Mesenchymal stem cell (in vitro differentiated cells and primary cell): ENCODE measurements at regions not wholly inside any gene's neighbourhood (a gene's known extent, or its start where the extent isn't known, plus 50 kb on each side); places are given as distances from the start of the nearest gene placed in this dataset.

Source experiments
- DNase-seq: peaks from one replicate; pipeline ENCODE4 v3.0.0-alpha.2; 2013
- H2AFZ ChIP-seq: one replicate; pipeline ENCODE4 v1.6.1; 2013; ENCODE audit warnings: low read depth, mild to moderate bottlenecking, control low read depth, inconsistent platforms, low read length, moderate library complexity
- H2AK5ac ChIP-seq: 2 replicates; pipeline ENCODE4 v1.6.1; 2013; ENCODE audit warnings: low read length, moderate library complexity, mild to moderate bottlenecking, inconsistent platforms; ENCODE audit not compliant: severe bottlenecking
- H2BK120ac ChIP-seq: one replicate; pipeline ENCODE4 v1.6.1; 2013; ENCODE audit warnings: low read depth, mild to moderate bottlenecking, inconsistent platforms, low read length, moderate library complexity
- H2BK12ac ChIP-seq, 2 experiments: one replicate each; pipeline ENCODE4 v1.6.1; 2013; ENCODE audit warnings: inconsistent platforms in 2 of 2, low read length in 2 of 2, mild to moderate bottlenecking in 2 of 2, moderate library complexity in 2 of 2, control low read depth in 1 of 2
- H2BK15ac ChIP-seq: one replicate; pipeline ENCODE4 v1.6.1; 2013; ENCODE audit warnings: mild to moderate bottlenecking, low read depth, inconsistent platforms; ENCODE audit not compliant: poor library complexity, severe bottlenecking
- H2BK5ac ChIP-seq: 2 replicates; pipeline ENCODE4 v1.6.1; 2013; ENCODE audit warnings: low read depth, mild to moderate bottlenecking, low read length, control low read depth, inconsistent platforms; ENCODE audit not compliant: poor library complexity, severe bottlenecking
- H3K14ac ChIP-seq, 2 experiments: one replicate each; pipeline ENCODE4 v1.6.1; 2013; ENCODE audit warnings: inconsistent platforms in 2 of 2, low read length in 2 of 2, control low read depth in 1 of 2, mild to moderate bottlenecking in 1 of 2, moderate library complexity in 1 of 2
- H3K18ac ChIP-seq, 2 experiments: one replicate each; pipeline ENCODE4 v1.6.1; 2013; ENCODE audit warnings: inconsistent platforms in 2 of 2, low read length in 2 of 2, control low read depth in 1 of 2, low read depth in 1 of 2, mild to moderate bottlenecking in 1 of 2
- H3K23ac ChIP-seq, 2 experiments: one replicate each; pipeline ENCODE4 v1.6.1; 2013; ENCODE audit warnings: inconsistent platforms in 2 of 2, low read length in 2 of 2, mild to moderate bottlenecking in 2 of 2, moderate library complexity in 2 of 2, control low read depth in 1 of 2
- H3K27ac ChIP-seq: 2 replicates; pipeline ENCODE4 v1.5.1; 2013; ENCODE audit warnings: mild to moderate bottlenecking, moderate library complexity, low read length, control low read depth, inconsistent platforms; ENCODE audit not compliant: poor library complexity, severe bottlenecking
- H3K27me3 ChIP-seq, 2 experiments: 2 replicates each; pipeline versions ENCODE4 v1.6.1 to v1.7.0; 2013; ENCODE audit warnings: low read length in 2 of 2, mild to moderate bottlenecking in 2 of 2, moderate library complexity in 2 of 2, control low read depth in 1 of 2, inconsistent platforms in 1 of 2; ENCODE audit not compliant: control insufficient read depth in 1 of 2, insufficient read depth in 1 of 2
- H3K36me3 ChIP-seq, 2 experiments: 2 replicates each; pipeline versions ENCODE4 v1.6.1 to v1.7.0; 2013; ENCODE audit warnings: low read length in 2 of 2, control low read depth in 1 of 2, inconsistent platforms in 1 of 2, low read depth in 1 of 2, mild to moderate bottlenecking in 1 of 2; ENCODE audit not compliant: insufficient read depth in 2 of 2, control insufficient read depth in 1 of 2
- H3K4ac ChIP-seq, 2 experiments: one replicate each; pipeline ENCODE4 v1.6.1; 2013; ENCODE audit warnings: inconsistent platforms in 2 of 2, low read length in 2 of 2, mild to moderate bottlenecking in 2 of 2, moderate library complexity in 2 of 2, control low read depth in 1 of 2, low read depth in 1 of 2
- H3K4me1 ChIP-seq: 2 replicates; pipeline ENCODE4 v1.6.1; 2013; ENCODE audit warnings: low read depth, low read length, control low read depth; ENCODE audit not compliant: control insufficient read depth, insufficient read depth
- H3K4me2 ChIP-seq: 2 replicates; pipeline ENCODE4 v1.6.1; 2013; ENCODE audit warnings: low read length, mild to moderate bottlenecking, inconsistent platforms; ENCODE audit not compliant: poor library complexity, severe bottlenecking
- H3K4me3 ChIP-seq, 2 experiments: 2 replicates each; pipeline versions ENCODE4 v1.5.1 to v1.7.0; 2013; ENCODE audit warnings: low read length in 2 of 2, mild to moderate bottlenecking in 2 of 2, control low read depth in 1 of 2, low read depth in 1 of 2; ENCODE audit not compliant: insufficient read depth in 1 of 2
- H3K79me1 ChIP-seq: replicated peaks from 2 replicates; pipeline ENCODE4 v1.6.1; 2013; ENCODE audit warnings: mild to moderate bottlenecking, control low read depth, low read length, inconsistent platforms; ENCODE audit not compliant: poor library complexity, severe bottlenecking
- H3K9ac ChIP-seq: 2 replicates; pipeline ENCODE4 v1.7.0; 2013; ENCODE audit warnings: mild to moderate bottlenecking, low read length, moderate library complexity
- H3K9me3 ChIP-seq: 2 replicates; pipeline ENCODE4 v1.7.0; 2013; ENCODE audit warnings: mild to moderate bottlenecking, low read length; ENCODE audit not compliant: control insufficient read depth
- H4K8ac ChIP-seq: one replicate; pipeline ENCODE4 v1.6.1; 2013; ENCODE audit warnings: inconsistent platforms, mild to moderate bottlenecking, low read length, moderate library complexity
- H4K91ac ChIP-seq: one replicate; pipeline ENCODE4 v1.6.1; 2013; ENCODE audit warnings: mild to moderate bottlenecking, low read length, inconsistent platforms
- WGBS: methylation state at CpG from one replicate; pipeline ENCODE4 v1.1.7; 2013; ENCODE audit warnings: mixed read lengths; 5-methylcytosine and 5-hydroxymethylcytosine counted together

- H3K4me1 ChIP-seq = no peaks in the 10 kb centered on the region
- no peak overlapping the region for H2BK12ac ChIP-seq
- no peak overlapping the region for H4K91ac ChIP-seq
- no peak overlapping the region for H2BK15ac ChIP-seq
- H3K23ac ChIP-seq = no peak overlapping the region
- H2AK5ac ChIP-seq = no peak overlapping the region
- H3K9ac ChIP-seq = no peak overlapping the region
- no peak overlapping the region for H3K4me3 ChIP-seq
- WGBS = 89% methylated on average over 1 of the region's 1 CpG
- no peak for DNase-seq
- H3K36me3 ChIP-seq = no peaks in the 10 kb centered on the region
- no peak overlapping the region for H4K8ac ChIP-seq
- no peaks in the 10 kb centered on the region for H3K79me1 ChIP-seq
- no peak overlapping the region for H2AFZ ChIP-seq
- no peak overlapping the region for H3K18ac ChIP-seq
- H3K9me3 ChIP-seq = no peaks in the 10 kb centered on the region
- H3K4me2 ChIP-seq = no peak overlapping the region
- no peak overlapping the region for H3K14ac ChIP-seq
- no peaks in the 10 kb centered on the region for H3K27me3 ChIP-seq
- no peak overlapping the region for H3K27ac ChIP-seq
- no peak overlapping the region for H2BK5ac ChIP-seq
- H2BK120ac ChIP-seq = no peak overlapping the region
- H3K4ac ChIP-seq = no peak overlapping the region
These were observed 78.2 kb downstream of the HACD1 start for GRCh38 chr10:17538941-17539340.

- Histone ChIP-seq H3K4ac (no peak overlapping the region), H2BK5ac (no peak overlapping the region), H3K9ac (no peak overlapping the region), H3K79me1 (no peaks in the 10 kb centered on the region), H3K27me3 (no peaks in the 10 kb centered on the region), H3K18ac (no peak overlapping the region), H3K9me3 (no peaks in the 10 kb centered on the region), H2AK5ac (no peak overlapping the region), H3K4me2 (no peak overlapping the region), H4K91ac (no peak overlapping the region), H3K4me1 (no peaks in the 10 kb centered on the region), H3K36me3 (no peaks in the 10 kb centered on the region), H3K4me3 (no peak overlapping the region), H3K14ac (no peak overlapping the region), H2BK12ac (no peak overlapping the region), H3K27ac (no peak overlapping the region), H2BK120ac (no peak overlapping the region), H4K8ac (no peak overlapping the region), H3K23ac (no peak overlapping the region), H2BK15ac (no peak overlapping the region), H2AFZ (no peak overlapping the region)
- no peak for DNase-seq
- WGBS = 98% methylated on average over 5 of the region's 7 CpGs
These were observed 79.9 kb downstream of the HACD1 start for GRCh38 chr10:17537281-17537680.

GRCh38 chr10:17536221-17536620 is 81.0 kb downstream of the HACD1 start:
- no peak overlapping the region for H3K27ac ChIP-seq
- H3K4me3 ChIP-seq = no peak overlapping the region
- no peaks in the 10 kb centered on the region for H3K4me1 ChIP-seq
- no peak overlapping the region for H2AK5ac ChIP-seq
- no peak overlapping the region for H2BK120ac ChIP-seq
- no peaks in the 10 kb centered on the region for H3K79me1 ChIP-seq
- H4K91ac ChIP-seq = no peak overlapping the region
- no peaks in the 10 kb centered on the region for H3K27me3 ChIP-seq
- no peak overlapping the region for H3K4ac ChIP-seq
- no peak overlapping the region for H2BK12ac ChIP-seq
- H2BK5ac ChIP-seq = no peak overlapping the region
- 89% methylated on average over 3 of the region's 3 CpGs for WGBS
- no peak overlapping the region for H2AFZ ChIP-seq
- H3K14ac ChIP-seq = no peak overlapping the region
- H3K9ac ChIP-seq = no peak overlapping the region
- no peak overlapping the region for H4K8ac ChIP-seq
- DNase-seq = no peak
- no peak overlapping the region for H3K4me2 ChIP-seq
- H3K9me3 ChIP-seq = no peaks in the 10 kb centered on the region
- H3K18ac ChIP-seq = no peak overlapping the region
- no peak overlapping the region for H2BK15ac ChIP-seq
- no peaks in the 10 kb centered on the region for H3K36me3 ChIP-seq
- H3K23ac ChIP-seq = no peak overlapping the region

GRCh38 chr10:17533731-17534130 is 79.3 kb upstream of the ST8SIA6 start:
- Histone ChIP-seq H4K8ac (no peak overlapping the region), H3K27ac (no peak overlapping the region), H2BK12ac (no peak overlapping the region), H3K23ac (no peak overlapping the region), H3K79me1 (no peaks in the 10 kb centered on the region), H3K4ac (no peak overlapping the region), H2AK5ac (no peak overlapping the region), H2BK15ac (no peak overlapping the region), H3K4me1 (no peaks in the 10 kb centered on the region), H3K18ac (no peak overlapping the region), H2AFZ (no peak overlapping the region), H4K91ac (no peak overlapping the region), H3K4me3 (no peak overlapping the region), H3K14ac (no peak overlapping the region), H3K9ac (no peak overlapping the region), H2BK5ac (no peak overlapping the region), H3K36me3 (no peaks in the 10 kb centered on the region), H3K27me3 (no peaks in the 10 kb centered on the region), H3K9me3 (no peaks in the 10 kb centered on the region), H3K4me2 (no peak overlapping the region), H2BK120ac (no peak overlapping the region)
- 98% methylated on average over 2 of the region's 4 CpGs for WGBS
- no peak for DNase-seq
